Body of pancreas (tissue), 4 donors: ENCODE measurements at regions not wholly inside any gene's neighbourhood (a gene's known extent, or its start where the extent isn't known, plus 50 kb on each side); places are given as distances from the start of the nearest gene placed in this dataset.

Experiments
- ATAC-seq: fragments of 150-250 bp; one replicate; pipeline ENCODE4 v1.9.1; 2016
- DNase-seq, 4 donors: peaks; one replicate each; pipeline ENCODE4 v3.0.0-alpha.2; 2019
- H3K27ac ChIP-seq, 4 donors: fragments of 200-600 bp; sonication (generic); 1 replicate in 3 of 4; 2 replicates in 1 of 4; pipeline versions ENCODE4 v1.5.1 to v1.6.1; 2016 to 2019; ENCODE audit warnings: mild to moderate bottlenecking in 1 of 4, mixed read lengths in 1 of 4, moderate library complexity in 1 of 4
- H3K27me3 ChIP-seq, 2 donors: fragments of 200-600 bp; sonication (generic); one replicate each; pipeline ENCODE4 v1.6.0; 2016; ENCODE audit warnings: mild to moderate bottlenecking in 1 of 2
- H3K36me3 ChIP-seq, 2 donors: fragments of 200-600 bp; sonication (generic); replicated peaks in 1 of 2; 2 replicates each; pipeline ENCODE4 v1.5.1; 2016; ENCODE audit warnings: low read depth in 2 of 2; ENCODE audit not compliant: insufficient read depth in 1 of 2
- H3K4me1 ChIP-seq: fragments of 200-600 bp; sonication (generic); one replicate; pipeline ENCODE4 v1.6.0; 2016
- H3K4me3 ChIP-seq, 2 donors: fragments of 200-600 bp; sonication (generic); 1 replicate in 1 of 2; 2 replicates in 1 of 2; pipeline ENCODE4 v1.5.1; 2016 to 2019
- H3K9me3 ChIP-seq, 3 donors: fragments of 200-600 bp; sonication (generic); 1 replicate in 2 of 3; 2 replicates in 1 of 3; pipeline ENCODE4 v1.5.1; 2016
- CTCF ChIP-seq, 7 experiments: fragments of 450-650 bp in 4 of 7; fragments of 200-600 bp in 3 of 7; sonication (generic) in 3 of 7; IDR thresholded peaks; one replicate each; pipeline ENCODE4 v1.5.1; 2016 to 2019; ENCODE audit warnings: antibody characterized with exemption in 7 of 7
- POLR2A ChIP-seq, 3 donors: fragments of 450-650 bp; IDR thresholded peaks; one replicate each; pipeline ENCODE4 v1.6.1; 2016; ENCODE audit warnings: antibody characterized with exemption in 3 of 3, mild to moderate bottlenecking in 2 of 3
- WGBS, 2 donors: methylation state at CpG; one replicate each; pipeline ENCODE4 v1.1.5; 2017; 5-methylcytosine and 5-hydroxymethylcytosine counted together
- intact Hi-C: fragments of 100-400 bp; cut with DNase I; formaldehyde crosslinking; loops from one replicate; pipeline ENCODE4 v1.15.1; 2023

GRCh38 chr4:42293967-42294813, 103.1 kb upstream of the SHISA3 start:
- TF ChIP-seq CTCF (IDR thresholded peaks at IDR 0.05), result no peak
- no peak for TF ChIP-seq POLR2A (IDR thresholded peaks at IDR 0.05)
- Histone ChIP-seq H3K27me3 (no peaks in the 10 kb centered on the region), H3K9me3 (no peaks in the 10 kb centered on the region), H3K4me3 (no peak overlapping the region), H3K36me3 (no peaks in the 10 kb centered on the region), H3K4me1 (no peaks in the 10 kb centered on the region), H3K27ac (no peak overlapping the region)
- WGBS, 2 donors, result 41 to 63% methylated on average over 2 of the region's 2 CpGs
- intact Hi-C loops, result no loop called here
- ATAC-seq, result no peak
- no peak for DNase-seq

GRCh38 chr4:42296196-42296595, 101.1 kb upstream of the SHISA3 start:
- no peak for TF ChIP-seq CTCF (IDR thresholded peaks at IDR 0.05)
- TF ChIP-seq POLR2A (IDR thresholded peaks at IDR 0.05), result no peak
- H3K4me3 ChIP-seq, result no peak overlapping the region
- H3K27ac ChIP-seq, result no peak overlapping the region
- intact Hi-C loops, result no loop called here
- no peak for ATAC-seq
- H3K36me3 ChIP-seq, result no peaks in the 10 kb centered on the region
- no peak for DNase-seq
- H3K4me1 ChIP-seq, result no peaks in the 10 kb centered on the region
- no peaks in the 10 kb centered on the region for H3K9me3 ChIP-seq
- H3K27me3 ChIP-seq, result no peaks in the 10 kb centered on the region
- 71 to 78% methylated on average over 3 of the region's 3 CpGs for WGBS, 2 donors

GRCh38 chr4:42302348-42302747, 94.9 kb upstream of the SHISA3 start:
- Histone ChIP-seq H3K36me3 (no peaks in the 10 kb centered on the region), H3K27ac (no peak overlapping the region), H3K4me3 (no peak overlapping the region), H3K27me3 (no peaks in the 10 kb centered on the region), H3K9me3 (no peaks in the 10 kb centered on the region), H3K4me1 (no peaks in the 10 kb centered on the region)
- 17 to 21% methylated on average over 4 of the region's 4 CpGs for WGBS, 2 donors
- DNase-seq (peak in 2 of 4 donors; percentile 7 to 35), ATAC-seq (no peak)
- TF ChIP-seq CTCF (IDR thresholded peaks at IDR 0.05), result peak in 2 of 7 experiments; percentile 20
- no peak for TF ChIP-seq POLR2A (IDR thresholded peaks at IDR 0.05)
- intact Hi-C loops, result no loop called here

DNA sequence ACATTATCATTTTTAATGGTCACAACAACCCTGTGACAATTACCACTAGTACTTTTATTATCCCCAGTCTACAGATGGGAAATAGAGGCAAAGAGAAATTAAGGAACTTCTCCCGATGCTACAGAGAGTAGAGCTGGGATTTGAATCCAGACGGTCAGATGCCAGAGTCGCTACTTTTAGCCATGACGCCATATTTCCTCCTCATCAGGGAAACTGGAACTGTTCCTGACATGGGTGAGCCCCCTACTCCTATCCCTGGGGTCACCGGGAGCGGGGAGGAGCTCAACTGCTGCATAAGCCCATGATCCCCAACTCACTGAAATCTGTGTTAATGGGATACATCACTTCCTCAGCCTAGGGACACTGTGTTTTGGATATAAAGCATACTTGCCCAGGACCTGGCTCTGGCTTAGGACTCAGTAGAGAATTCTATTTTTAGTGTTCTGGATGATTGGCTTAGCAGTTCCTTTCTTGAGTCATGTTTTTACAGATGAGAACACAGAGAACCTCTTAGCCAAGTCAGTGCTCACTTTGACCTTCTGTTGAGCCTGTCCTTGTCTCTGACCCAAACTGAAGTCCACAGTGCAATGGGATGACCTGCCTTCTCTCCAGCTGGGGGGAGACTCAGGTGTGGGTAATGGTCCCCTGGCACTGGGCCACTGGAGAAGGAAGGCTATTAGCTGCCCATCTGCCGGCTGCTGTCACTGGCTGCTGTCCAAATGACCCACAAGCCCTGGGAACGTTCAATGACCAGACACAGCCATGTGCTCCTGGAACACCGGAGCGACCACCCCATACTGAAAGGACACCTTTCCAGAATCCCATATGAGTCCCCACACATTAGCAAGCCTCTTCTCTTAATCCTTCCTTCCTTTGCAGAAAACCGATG, 90.8 kb upstream of the SHISA3 start:
- DNase-seq, result peak in 3 of 4 donors; percentile 6 to 24 (median 9)
- Histone ChIP-seq H3K9me3 (no peaks in the 10 kb centered on the region), H3K4me3 (no peak overlapping the region), H3K4me1 (no peaks in the 10 kb centered on the region), H3K36me3 (no peaks in the 10 kb centered on the region), H3K27ac (no peak overlapping the region), H3K27me3 (no peaks in the 10 kb centered on the region)
- ATAC-seq, result no peak
- intact Hi-C loops, result no loop called here
- TF ChIP-seq POLR2A (IDR thresholded peaks at IDR 0.05) (no peak), CTCF (IDR thresholded peaks at IDR 0.05) (no peak)
- 69 to 77% methylated on average over 11 of the region's 11 CpGs for WGBS, 2 donors
